HepG2 (cell line): ENCODE measurements at regions not wholly inside any gene's neighbourhood (a gene's known extent, or its start where the extent isn't known, plus 50 kb on each side); places are given as distances from the start of the nearest gene placed in this dataset.

Experiments used
- ARNTL ChIP-seq: sonication (generic); formaldehyde crosslinking; IDR thresholded peaks from 2 replicates; pipeline ENCODE4 v1.4.0; 2020; ENCODE audit warnings: mild to moderate bottlenecking, missing genetic modification reagents
- EEA1 ChIP-seq: sonication (generic); formaldehyde crosslinking; IDR thresholded peaks from 2 replicates; pipeline ENCODE4 v1.5.1; 2020; ENCODE audit warnings: mild to moderate bottlenecking, missing genetic modification reagents, borderline replicate concordance
- GFI1 ChIP-seq: sonication (generic); formaldehyde crosslinking; IDR thresholded peaks from 2 replicates; pipeline ENCODE4 v1.5.0; 2020; ENCODE audit warnings: missing genetic modification reagents, mild to moderate bottlenecking, borderline replicate concordance
- HNRNPH1 ChIP-seq: fragments of 200-400 bp; formaldehyde crosslinking; optimal IDR thresholded peaks from 2 replicates; pipeline ENCODE3; 2017; ENCODE audit warnings: mild to moderate bottlenecking, low read depth, low read length
- ISX ChIP-seq: sonication (generic); formaldehyde crosslinking; conservative IDR thresholded peaks from 2 replicates; pipeline ENCODE4 v1.5.0; 2020; ENCODE audit warnings: missing genetic modification reagents
- NFIC ChIP-seq: IDR thresholded peaks from 2 replicates; pipeline ENCODE4 v1.6.1; 2012; ENCODE audit warnings: mild to moderate bottlenecking, low read length, inconsistent platforms
- SIX1 ChIP-seq: sonication (generic); formaldehyde crosslinking; IDR thresholded peaks from 2 replicates; pipeline ENCODE4 v1.4.0; 2020; ENCODE audit warnings: missing genetic modification reagents, borderline replicate concordance
- SRSF9 ChIP-seq: fragments of 200-400 bp; formaldehyde crosslinking; IDR thresholded peaks from 2 replicates; pipeline ENCODE4 v1.6.1; 2018; ENCODE audit warnings: borderline replicate concordance, mild to moderate bottlenecking, low read depth, low read length; ENCODE audit not compliant: insufficient read depth, poor library complexity, severe bottlenecking
- ZNF17 ChIP-seq: sonication (generic); formaldehyde crosslinking; IDR thresholded peaks from 2 replicates; pipeline ENCODE4 v1.5.0; 2020; ENCODE audit warnings: mild to moderate bottlenecking, missing genetic modification reagents
- ZNF274 ChIP-seq: sonication (generic); formaldehyde crosslinking; IDR thresholded peaks from 2 replicates; pipeline ENCODE4 v1.5.1; 2020; ENCODE audit warnings: mild to moderate bottlenecking, missing genetic modification reagents
- ZNF350 ChIP-seq: sonication (generic); formaldehyde crosslinking; IDR thresholded peaks from 2 replicates; pipeline ENCODE4 v1.4.0; 2020; ENCODE audit warnings: mild to moderate bottlenecking, low read depth, missing genetic modification reagents, borderline replicate concordance
- ZNF496 ChIP-seq: sonication (generic); formaldehyde crosslinking; IDR thresholded peaks from 2 replicates; pipeline ENCODE4 v1.8.1; 2023; ENCODE audit warnings: mild to moderate bottlenecking, moderate library complexity, missing genetic modification reagents; ENCODE audit not compliant: insufficient replicate concordance
- ZNF720 ChIP-seq: sonication (generic); formaldehyde crosslinking; IDR thresholded peaks from 2 replicates; pipeline ENCODE4 v1.4.0; 2020; ENCODE audit warnings: missing genetic modification reagents
- ZSCAN12 ChIP-seq: sonication (generic); formaldehyde crosslinking; IDR thresholded peaks from 2 replicates; pipeline ENCODE4 v1.9.0; 2021; ENCODE audit warnings: mild to moderate bottlenecking, missing genetic modification reagents
- ZSCAN29 ChIP-seq: sonication (generic); formaldehyde crosslinking; conservative IDR thresholded peaks from 2 replicates; pipeline ENCODE4 v1.4.0; 2020; ENCODE audit warnings: mild to moderate bottlenecking, missing genetic modification reagents
- ZSCAN31 ChIP-seq: sonication (generic); formaldehyde crosslinking; IDR thresholded peaks from 2 replicates; pipeline ENCODE4 v1.5.0; 2020; ENCODE audit warnings: low read depth, mild to moderate bottlenecking, missing genetic modification reagents
- TF ChIP-seq, protein P1 (sequence below): sonication (generic); formaldehyde crosslinking; IDR thresholded peaks from 2 replicates; pipeline ENCODE4 v1.5.0; 2020; ENCODE audit warnings: missing genetic modification reagents, mild to moderate bottlenecking, borderline replicate concordance
- TF ChIP-seq, protein P2 (sequence below): sonication (generic); formaldehyde crosslinking; IDR thresholded peaks from 2 replicates; pipeline ENCODE4 v1.4.0; 2020; ENCODE audit warnings: mild to moderate bottlenecking, missing genetic modification reagents
- TF ChIP-seq, protein P3 (sequence below): sonication (generic); formaldehyde crosslinking; IDR thresholded peaks from 2 replicates; pipeline ENCODE4 v1.4.0; 2020; ENCODE audit warnings: missing genetic modification reagents, mild to moderate bottlenecking, borderline replicate concordance
- TF ChIP-seq, protein P4 (sequence below): sonication (generic); formaldehyde crosslinking; IDR thresholded peaks from 2 replicates; pipeline ENCODE4 v1.4.0; 2020; ENCODE audit warnings: missing genetic modification reagents, borderline replicate concordance
- TF ChIP-seq, protein P5 (sequence below): sonication (generic); formaldehyde crosslinking; IDR thresholded peaks from 2 replicates; pipeline ENCODE4 v1.8.1; 2023; ENCODE audit warnings: mild to moderate bottlenecking, missing genetic modification reagents

DNA sequence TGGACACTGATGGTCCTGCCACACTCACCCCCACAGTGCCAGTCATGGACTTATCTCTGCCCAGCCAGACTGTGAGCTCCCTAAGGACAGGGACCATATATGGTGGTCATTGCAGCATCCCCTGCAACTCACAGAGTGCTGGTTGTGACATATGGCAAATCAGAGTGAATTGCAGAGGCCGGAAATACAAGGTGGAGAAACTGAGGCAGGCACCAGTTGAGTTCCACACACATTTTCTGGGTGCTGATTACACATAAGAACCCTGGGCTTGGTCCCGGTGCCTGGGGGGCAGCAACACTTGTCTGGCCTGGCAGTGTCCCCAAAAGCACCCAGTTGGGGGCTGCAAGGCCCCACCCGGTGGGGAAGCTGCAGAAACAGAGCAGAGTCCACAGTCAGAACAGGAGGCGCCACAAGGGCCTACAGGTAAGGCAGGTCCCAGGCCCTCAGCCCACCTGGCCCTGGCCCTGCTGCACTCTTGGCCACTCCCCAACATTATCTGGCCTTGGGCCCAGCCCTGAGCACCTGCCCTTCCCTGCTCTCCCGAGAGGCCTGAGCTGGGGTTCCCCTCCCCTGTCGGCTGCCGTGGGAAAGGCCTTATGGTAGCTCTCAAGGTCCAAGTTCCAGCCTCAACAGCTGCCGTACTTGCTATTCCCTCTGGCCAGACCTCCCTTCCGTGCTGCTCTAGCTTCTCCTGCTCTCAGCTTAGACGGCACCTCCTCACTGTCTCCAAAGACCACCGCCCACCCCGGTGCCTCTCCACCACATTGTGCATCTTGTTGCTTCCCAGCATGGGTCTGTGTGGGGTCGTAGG is 140.8 kb upstream of the PTPN1 start (continued):
- TF ChIP-seq, protein P1, sequence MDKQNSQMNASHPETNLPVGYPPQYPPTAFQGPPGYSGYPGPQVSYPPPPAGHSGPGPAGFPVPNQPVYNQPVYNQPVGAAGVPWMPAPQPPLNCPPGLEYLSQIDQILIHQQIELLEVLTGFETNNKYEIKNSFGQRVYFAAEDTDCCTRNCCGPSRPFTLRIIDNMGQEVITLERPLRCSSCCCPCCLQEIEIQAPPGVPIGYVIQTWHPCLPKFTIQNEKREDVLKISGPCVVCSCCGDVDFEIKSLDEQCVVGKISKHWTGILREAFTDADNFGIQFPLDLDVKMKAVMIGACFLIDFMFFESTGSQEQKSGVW (CRISPR knock-in tag), result no peak
- TF ChIP-seq ZNF274 (peak; percentile 83), ZSCAN31 (CRISPR knock-in tag) (peak; percentile 84), ZNF17 (no peak), SIX1 (no peak), ZSCAN29 (CRISPR knock-in tag) (peak; percentile 6; the same call in 1 of the 2 replicates), SRSF9 (no peak), ZNF720 (CRISPR knock-in tag) (no peak), NFIC (peak; percentile 31; the same call in 1 of the 2 replicates), EEA1 (CRISPR knock-in tag) (no peak), ARNTL (CRISPR knock-in tag) (no peak), GFI1 (CRISPR knock-in tag) (peak; percentile 60; the same call in 1 of the 2 replicates), ISX (no peak), ZNF350 (CRISPR knock-in tag) (peak; percentile 42; the same call in 1 of the 2 replicates), ZSCAN12 (CRISPR knock-in tag) (0 out of 2 replicates have a peak, but pooled peaks have one; percentile 15), ZNF496 (CRISPR knock-in tag) (no peak), HNRNPH1 (no peak)
- TF ChIP-seq, protein P2, sequence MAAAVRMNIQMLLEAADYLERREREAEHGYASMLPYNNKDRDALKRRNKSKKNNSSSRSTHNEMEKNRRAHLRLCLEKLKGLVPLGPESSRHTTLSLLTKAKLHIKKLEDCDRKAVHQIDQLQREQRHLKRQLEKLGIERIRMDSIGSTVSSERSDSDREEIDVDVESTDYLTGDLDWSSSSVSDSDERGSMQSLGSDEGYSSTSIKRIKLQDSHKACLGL (CRISPR knock-in tag), result no peak
- TF ChIP-seq, protein P3, sequence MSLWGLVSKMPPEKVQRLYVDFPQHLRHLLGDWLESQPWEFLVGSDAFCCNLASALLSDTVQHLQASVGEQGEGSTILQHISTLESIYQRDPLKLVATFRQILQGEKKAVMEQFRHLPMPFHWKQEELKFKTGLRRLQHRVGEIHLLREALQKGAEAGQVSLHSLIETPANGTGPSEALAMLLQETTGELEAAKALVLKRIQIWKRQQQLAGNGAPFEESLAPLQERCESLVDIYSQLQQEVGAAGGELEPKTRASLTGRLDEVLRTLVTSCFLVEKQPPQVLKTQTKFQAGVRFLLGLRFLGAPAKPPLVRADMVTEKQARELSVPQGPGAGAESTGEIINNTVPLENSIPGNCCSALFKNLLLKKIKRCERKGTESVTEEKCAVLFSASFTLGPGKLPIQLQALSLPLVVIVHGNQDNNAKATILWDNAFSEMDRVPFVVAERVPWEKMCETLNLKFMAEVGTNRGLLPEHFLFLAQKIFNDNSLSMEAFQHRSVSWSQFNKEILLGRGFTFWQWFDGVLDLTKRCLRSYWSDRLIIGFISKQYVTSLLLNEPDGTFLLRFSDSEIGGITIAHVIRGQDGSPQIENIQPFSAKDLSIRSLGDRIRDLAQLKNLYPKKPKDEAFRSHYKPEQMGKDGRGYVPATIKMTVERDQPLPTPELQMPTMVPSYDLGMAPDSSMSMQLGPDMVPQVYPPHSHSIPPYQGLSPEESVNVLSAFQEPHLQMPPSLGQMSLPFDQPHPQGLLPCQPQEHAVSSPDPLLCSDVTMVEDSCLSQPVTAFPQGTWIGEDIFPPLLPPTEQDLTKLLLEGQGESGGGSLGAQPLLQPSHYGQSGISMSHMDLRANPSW (CRISPR knock-in tag), result no peak
- TF ChIP-seq, protein P4, sequence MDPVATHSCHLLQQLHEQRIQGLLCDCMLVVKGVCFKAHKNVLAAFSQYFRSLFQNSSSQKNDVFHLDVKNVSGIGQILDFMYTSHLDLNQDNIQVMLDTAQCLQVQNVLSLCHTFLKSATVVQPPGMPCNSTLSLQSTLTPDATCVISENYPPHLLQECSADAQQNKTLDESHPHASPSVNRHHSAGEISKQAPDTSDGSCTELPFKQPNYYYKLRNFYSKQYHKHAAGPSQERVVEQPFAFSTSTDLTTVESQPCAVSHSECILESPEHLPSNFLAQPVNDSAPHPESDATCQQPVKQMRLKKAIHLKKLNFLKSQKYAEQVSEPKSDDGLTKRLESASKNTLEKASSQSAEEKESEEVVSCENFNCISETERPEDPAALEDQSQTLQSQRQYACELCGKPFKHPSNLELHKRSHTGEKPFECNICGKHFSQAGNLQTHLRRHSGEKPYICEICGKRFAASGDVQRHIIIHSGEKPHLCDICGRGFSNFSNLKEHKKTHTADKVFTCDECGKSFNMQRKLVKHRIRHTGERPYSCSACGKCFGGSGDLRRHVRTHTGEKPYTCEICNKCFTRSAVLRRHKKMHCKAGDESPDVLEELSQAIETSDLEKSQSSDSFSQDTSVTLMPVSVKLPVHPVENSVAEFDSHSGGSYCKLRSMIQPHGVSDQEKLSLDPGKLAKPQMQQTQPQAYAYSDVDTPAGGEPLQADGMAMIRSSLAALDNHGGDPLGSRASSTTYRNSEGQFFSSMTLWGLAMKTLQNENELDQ, result no peak
- TF ChIP-seq, protein P5, sequence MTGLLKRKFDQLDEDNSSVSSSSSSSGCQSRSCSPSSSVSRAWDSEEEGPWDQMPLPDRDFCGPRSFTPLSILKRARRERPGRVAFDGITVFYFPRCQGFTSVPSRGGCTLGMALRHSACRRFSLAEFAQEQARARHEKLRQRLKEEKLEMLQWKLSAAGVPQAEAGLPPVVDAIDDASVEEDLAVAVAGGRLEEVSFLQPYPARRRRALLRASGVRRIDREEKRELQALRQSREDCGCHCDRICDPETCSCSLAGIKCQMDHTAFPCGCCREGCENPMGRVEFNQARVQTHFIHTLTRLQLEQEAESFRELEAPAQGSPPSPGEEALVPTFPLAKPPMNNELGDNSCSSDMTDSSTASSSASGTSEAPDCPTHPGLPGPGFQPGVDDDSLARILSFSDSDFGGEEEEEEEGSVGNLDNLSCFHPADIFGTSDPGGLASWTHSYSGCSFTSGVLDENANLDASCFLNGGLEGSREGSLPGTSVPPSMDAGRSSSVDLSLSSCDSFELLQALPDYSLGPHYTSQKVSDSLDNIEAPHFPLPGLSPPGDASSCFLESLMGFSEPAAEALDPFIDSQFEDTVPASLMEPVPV (CRISPR knock-in tag), result no peak
